Panc1 (cell line): ENCODE measurements at regions not wholly inside any gene's neighbourhood (a gene's known extent, or its start where the extent isn't known, plus 50 kb on each side); places are given as distances from the start of the nearest gene placed in this dataset.

Experiments
- ATAC-seq: fragments of 200-7000 bp; cut with Tn5 transposase; 2 replicates; pipeline ENCODE4 v1.9.1; 2020; ENCODE audit warnings: mild to moderate bottlenecking, moderate library complexity
- BruUV-seq: library from RNA; stranded (reverse); fragments of 400-500 nt; replicated peaks from 2 replicates; lab custom pipeline; 2021; lab: Mats Ljungman, UMichigan
- CTCF ChIA-PET: fragments of 300-600 bp; sonication (Branson Sonifier 250); formaldehyde crosslinking; loops from one replicate; lab custom pipeline; 2022; ENCODE audit warnings: antibody characterized with exemption; lab: Charles Lee
- POLR2A ChIA-PET: fragments of 300-600 bp; sonication (Branson Sonifier 250); formaldehyde crosslinking; loops from one replicate; lab custom pipeline; 2022; ENCODE audit warnings: antibody characterized with exemption; lab: Charles Lee
- DNase-seq: peaks from one replicate; pipeline ENCODE4 v3.0.0-alpha.2; 2010; ENCODE audit warnings: low read depth, low spot score
- H3K27ac ChIP-seq: 2 replicates; pipeline ENCODE4 v1.5.1; 2011; ENCODE audit warnings: mild to moderate bottlenecking, low read length, inconsistent platforms
- H3K27me3 ChIP-seq: fragments of 200-500 bp; sonication (Bioruptor generic); 2 replicates; pipeline ENCODE4 v1.6.0; 2014; ENCODE audit warnings: low read length, inconsistent platforms; ENCODE audit not compliant: control insufficient read depth, insufficient read depth
- H3K36me3 ChIP-seq: fragments of 200-500 bp; sonication (Bioruptor generic); 2 replicates; pipeline ENCODE4 v1.5.1; 2014; ENCODE audit warnings: inconsistent platforms, mild to moderate bottlenecking, low read length, moderate library complexity; ENCODE audit not compliant: control insufficient read depth, insufficient read depth
- H3K4me1 ChIP-seq: 2 replicates; pipeline ENCODE4 v1.5.1; 2011; ENCODE audit warnings: inconsistent platforms, mild to moderate bottlenecking, low read length, moderate library complexity; ENCODE audit not compliant: control insufficient read depth, insufficient read depth
- H3K4me3 ChIP-seq, 2 experiments: 2 replicates each; pipeline ENCODE4 v1.5.1; 2011 to 2012; ENCODE audit warnings: low read depth in 2 of 2, low read length in 2 of 2, mild to moderate bottlenecking in 2 of 2, inconsistent platforms in 1 of 2, moderate library complexity in 1 of 2
- H3K9me3 ChIP-seq: fragments of 200-500 bp; sonication (Bioruptor generic); 2 replicates; pipeline ENCODE4 v1.5.1; 2014; ENCODE audit warnings: low read depth, mild to moderate bottlenecking, inconsistent platforms, low read length, moderate library complexity; ENCODE audit not compliant: control insufficient read depth, insufficient read depth
- CTCF ChIP-seq: fragments of 450-650 bp; IDR thresholded peaks from 2 replicates; pipeline ENCODE4 v1.5.1; 2017; ENCODE audit warnings: mild to moderate bottlenecking
- POLR2AphosphoS5 ChIP-seq: IDR thresholded peaks from 2 replicates; pipeline ENCODE4 v1.6.1; 2012; ENCODE audit warnings: mild to moderate bottlenecking, low read depth, low read length, moderate library complexity
- REST ChIP-seq, 2 experiments: IDR thresholded peaks; 2 replicates each; pipeline ENCODE4 v1.6.1; 2011 to 2012; ENCODE audit warnings: low read depth in 2 of 2, control low read depth in 1 of 2, low read length in 1 of 2, mild to moderate bottlenecking in 1 of 2, moderate library complexity in 1 of 2; ENCODE audit not compliant: insufficient read depth in 1 of 2
- SIN3A ChIP-seq: IDR thresholded peaks from 2 replicates; pipeline ENCODE4 v1.6.1; 2012; ENCODE audit warnings: low read depth, mild to moderate bottlenecking, low read length, moderate library complexity, borderline replicate concordance; ENCODE audit not compliant: insufficient read depth
- TCF7L2 ChIP-seq: IDR thresholded peaks from 2 replicates; pipeline ENCODE4 v1.6.1; 2011; ENCODE audit warnings: mild to moderate bottlenecking, low read depth, low read length, inconsistent platforms
- in situ Hi-C: cut with HindIII; loops from 2 replicates; pipeline ENCODE4 v1.10.0; 2016; ENCODE audit warnings: low sequenced_read_pairs, low pct_unique_long_range_greater_than_20kb
- intact Hi-C: fragments of 100-400 bp; cut with micrococcal nuclease; formaldehyde crosslinking; loops from one replicate; pipeline ENCODE4 v1.10.0; 2022; ENCODE audit not compliant: unreplicated experiment

- BruUV-seq: no TSS peak
- Histone ChIP-seq H3K4me3 (no peak overlapping the region), H3K27ac (no peak overlapping the region), H3K9me3 (no peaks in the 10 kb centered on the region), H3K27me3 (no peaks in the 10 kb centered on the region), H3K36me3 (no peaks in the 10 kb centered on the region), H3K4me1 (no peaks in the 10 kb centered on the region)
- ChIA-PET CTCF (no interaction called here), POLR2A (no interaction called here)
- DNase-seq (no peak), ATAC-seq (no peak)
- in situ Hi-C loops: no loop called here
- TF ChIP-seq CTCF (no peak), TCF7L2 (no peak), SIN3A (no peak), POLR2AphosphoS5 (no peak), REST (IDR thresholded peaks at IDR 0.05; ENCODE audit: insufficient read depth in 1 of 2, low read depth in 2 of 2, low read length in 1 of 2) (no peak)
- intact Hi-C loops: no loop called here
Measured at GRCh38 chr2:194332799-194333490, 1324.1 kb upstream of the SLC39A10 start.

- CTCF ChIA-PET: no interaction called here
- DNase-seq: no peak
- TF ChIP-seq TCF7L2: no peak
- TF ChIP-seq SIN3A: no peak
- no peak for TF ChIP-seq REST (IDR thresholded peaks at IDR 0.05; ENCODE audit: insufficient read depth in 1 of 2, low read depth in 2 of 2, low read length in 1 of 2)
- TF ChIP-seq CTCF: no peak
- TF ChIP-seq POLR2AphosphoS5: no peak
- intact Hi-C loops (no loop called here), in situ Hi-C loops (no loop called here)
- Histone ChIP-seq H3K27me3 (no peaks in the 10 kb centered on the region), H3K27ac (no peak overlapping the region), H3K36me3 (no peaks in the 10 kb centered on the region), H3K4me1 (no peaks in the 10 kb centered on the region), H3K4me3 (no peak overlapping the region), H3K9me3 (no peaks in the 10 kb centered on the region)
- no peak for ATAC-seq
- POLR2A ChIA-PET: no interaction called here
- no TSS peak for BruUV-seq
Measured at GRCh38 chr2:194328456-194328855, 1328.6 kb upstream of the SLC39A10 start.
